Gastroesophageal sphincter (tissue), 4 donors: ENCODE measurements at regions not wholly inside any gene's neighbourhood (a gene's known extent, or its start where the extent isn't known, plus 50 kb on each side); places are given as distances from the start of the nearest gene placed in this dataset.
"Not testable (repeated sequence)": the region's sequence is repeated elsewhere in the genome, so short reads cannot be mapped to it uniquely, and the experiment has no call there.

Experiments
- ATAC-seq: fragments of 150-250 bp; one replicate; pipeline ENCODE4 v1.9.1; 2016; ENCODE audit warnings: mild to moderate bottlenecking, moderate library complexity
- H3K27ac ChIP-seq, 4 donors: fragments of 200-600 bp; sonication (generic) in 3 of 4; 1 replicate in 3 of 4; 2 replicates in 1 of 4; pipeline ENCODE4 v1.5.1; 2016 to 2019
- H3K27me3 ChIP-seq: fragments of 200-600 bp; sonication (generic); one replicate; pipeline ENCODE4 v1.5.1; 2019
- H3K36me3 ChIP-seq, 2 donors: fragments of 200-600 bp; sonication (generic); one replicate each; pipeline ENCODE4 v1.5.1; 2019; ENCODE audit warnings: control low read depth in 1 of 2
- H3K4me1 ChIP-seq, 3 donors: fragments of 200-600 bp; sonication (generic); 1 replicate in 2 of 3; 2 replicates in 1 of 3; pipeline ENCODE4 v1.5.1; 2016 to 2019; ENCODE audit warnings: control low read depth in 2 of 3
- H3K4me3 ChIP-seq, 2 donors: fragments of 200-600 bp; sonication (generic); one replicate each; pipeline ENCODE4 v1.5.1; 2019; ENCODE audit warnings: mild to moderate bottlenecking in 1 of 2, moderate library complexity in 1 of 2
- H3K9me3 ChIP-seq, 3 donors: fragments of 200-600 bp; sonication (generic); one replicate each; pipeline ENCODE4 v1.5.1; 2017 to 2019; ENCODE audit warnings: control low read depth in 2 of 3
- EP300 ChIP-seq: sonication (generic); formaldehyde crosslinking; IDR thresholded peaks from one replicate; pipeline ENCODE4 v1.6.1; 2017; ENCODE audit warnings: antibody characterized with exemption, mild to moderate bottlenecking
- POLR2A ChIP-seq, 2 donors: fragments of 450-650 bp; IDR thresholded peaks; one replicate each; pipeline ENCODE4 v1.6.1; 2017; ENCODE audit warnings: antibody characterized with exemption in 2 of 2, mild to moderate bottlenecking in 2 of 2, moderate library complexity in 1 of 2
- POLR2AphosphoS5 ChIP-seq: sonication (generic); formaldehyde crosslinking; IDR thresholded peaks from one replicate; pipeline ENCODE4 v1.6.1; 2017; ENCODE audit warnings: antibody characterized with exemption
- whole genome bisulfite sequencing, 2 donors: methylation state at CpG; one replicate each; pipeline ENCODE4 v1.1.5; 2018; ENCODE audit warnings: low coverage in 1 of 2; 5-methylcytosine and 5-hydroxymethylcytosine counted together
- TF ChIP-seq, protein P1 (sequence below), 4 experiments: fragments of 200-600 bp in 2 of 4; fragments of 450-650 bp in 2 of 4; sonication (generic) in 1 of 4; IDR thresholded peaks; one replicate each; pipeline ENCODE4 v1.5.1; 2017 to 2019; ENCODE audit warnings: antibody characterized with exemption in 4 of 4, mild to moderate bottlenecking in 2 of 4, moderate library complexity in 2 of 4

DNA sequence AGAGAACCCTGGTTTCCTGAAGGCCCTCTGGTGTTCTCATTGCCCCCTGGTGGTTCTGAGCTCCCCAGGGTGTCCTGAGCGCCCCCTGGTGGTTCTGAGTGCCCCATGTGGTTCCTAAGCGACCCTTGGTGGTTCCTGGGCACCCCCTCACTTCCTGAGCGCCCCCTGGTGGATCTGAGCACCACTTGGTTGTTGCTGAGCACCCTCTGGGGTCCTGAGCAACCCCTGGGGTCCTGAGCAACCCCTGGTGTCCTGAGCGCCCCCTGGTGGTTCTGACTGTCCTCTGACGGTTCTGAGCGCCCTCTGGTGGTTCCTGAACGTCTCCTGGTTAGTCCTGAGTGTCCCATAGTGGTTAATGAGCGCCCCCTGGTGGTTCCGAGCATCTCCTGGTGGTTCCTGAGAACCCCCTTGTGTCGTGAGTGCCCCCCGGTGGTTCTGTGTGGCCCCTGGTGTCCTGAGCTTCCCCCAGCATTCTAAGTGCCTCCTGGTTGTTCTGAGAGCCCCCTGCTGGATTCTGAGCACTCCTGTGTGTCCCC is 568.3 kb downstream of the TMEM121 start:
- H3K27me3 ChIP-seq, result no peaks in the 10 kb centered on the region
- H3K4me3 ChIP-seq, result no peak overlapping the region
- no CpG with 5 or more reads among the region's 11 CpGs for WGBS, 2 donors
- no peak for ATAC-seq
- no peak overlapping the region for H3K27ac ChIP-seq
- no peaks in the 10 kb centered on the region for H3K4me1 ChIP-seq
- H3K36me3 ChIP-seq, result no peaks in the 10 kb centered on the region
- no peaks in the 10 kb centered on the region for H3K9me3 ChIP-seq
- TF ChIP-seq, protein P1, sequence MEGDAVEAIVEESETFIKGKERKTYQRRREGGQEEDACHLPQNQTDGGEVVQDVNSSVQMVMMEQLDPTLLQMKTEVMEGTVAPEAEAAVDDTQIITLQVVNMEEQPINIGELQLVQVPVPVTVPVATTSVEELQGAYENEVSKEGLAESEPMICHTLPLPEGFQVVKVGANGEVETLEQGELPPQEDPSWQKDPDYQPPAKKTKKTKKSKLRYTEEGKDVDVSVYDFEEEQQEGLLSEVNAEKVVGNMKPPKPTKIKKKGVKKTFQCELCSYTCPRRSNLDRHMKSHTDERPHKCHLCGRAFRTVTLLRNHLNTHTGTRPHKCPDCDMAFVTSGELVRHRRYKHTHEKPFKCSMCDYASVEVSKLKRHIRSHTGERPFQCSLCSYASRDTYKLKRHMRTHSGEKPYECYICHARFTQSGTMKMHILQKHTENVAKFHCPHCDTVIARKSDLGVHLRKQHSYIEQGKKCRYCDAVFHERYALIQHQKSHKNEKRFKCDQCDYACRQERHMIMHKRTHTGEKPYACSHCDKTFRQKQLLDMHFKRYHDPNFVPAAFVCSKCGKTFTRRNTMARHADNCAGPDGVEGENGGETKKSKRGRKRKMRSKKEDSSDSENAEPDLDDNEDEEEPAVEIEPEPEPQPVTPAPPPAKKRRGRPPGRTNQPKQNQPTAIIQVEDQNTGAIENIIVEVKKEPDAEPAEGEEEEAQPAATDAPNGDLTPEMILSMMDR (IDR thresholded peaks at IDR 0.05), result no peak
- TF ChIP-seq POLR2AphosphoS5 (no peak), EP300 (no peak), POLR2A (IDR thresholded peaks at IDR 0.05) (no peak)

DNA sequence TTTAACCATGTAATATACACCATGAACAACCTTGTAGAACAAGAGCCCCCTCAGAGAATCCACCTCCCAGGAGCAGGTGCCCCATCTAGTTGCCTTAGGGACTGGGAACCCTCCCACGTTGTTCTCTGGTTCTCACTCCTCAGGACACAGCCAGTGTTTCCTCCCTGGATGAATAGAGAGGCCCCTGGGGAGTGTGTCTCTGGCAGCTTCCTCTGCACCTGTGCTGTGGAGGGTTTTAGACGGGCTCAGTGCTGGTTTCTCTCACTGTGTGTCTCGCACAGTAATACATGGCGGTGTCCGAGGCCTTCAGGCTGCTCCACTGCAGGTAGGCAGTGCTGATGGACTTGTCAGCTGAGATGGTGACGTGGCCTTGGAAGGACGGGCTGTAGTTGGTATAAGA is 581.3 kb downstream of the TMEM121 start:
- Histone ChIP-seq H3K4me1 (no peaks in the 10 kb centered on the region), H3K4me3 (no peak overlapping the region), H3K27ac (no peak overlapping the region), H3K9me3 (no peaks in the 10 kb centered on the region), H3K36me3 (no peaks in the 10 kb centered on the region), H3K27me3 (no peaks in the 10 kb centered on the region)
- TF ChIP-seq POLR2A (IDR thresholded peaks at IDR 0.05) (no peak), EP300 (no peak), POLR2AphosphoS5 (no peak)
- TF ChIP-seq, protein P1 (IDR thresholded peaks at IDR 0.05), result no peak
- ATAC-seq, result no peak
- 33% methylated on average over 1 of the region's 7 CpGs; no CpG with 5 or more reads in 1 of the 2 donors for WGBS, 2 donors

GRCh38 chr14:106109337-106109736 is 583.0 kb downstream of the TMEM121 start:
- Histone ChIP-seq H3K9me3 (no peaks in the 10 kb centered on the region), H3K4me1 (no peaks in the 10 kb centered on the region), H3K27me3 (no peaks in the 10 kb centered on the region), H3K36me3 (no peaks in the 10 kb centered on the region), H3K27ac (no peak overlapping the region), H3K4me3 (no peak overlapping the region)
- ATAC-seq, result no peak
- WGBS, 2 donors, result no CpG with 5 or more reads among the region's 1 CpG
- TF ChIP-seq, protein P1 (IDR thresholded peaks at IDR 0.05), result no peak
- TF ChIP-seq POLR2A (IDR thresholded peaks at IDR 0.05), result no peak
- TF ChIP-seq EP300, result no peak
- no peak for TF ChIP-seq POLR2AphosphoS5

DNA sequence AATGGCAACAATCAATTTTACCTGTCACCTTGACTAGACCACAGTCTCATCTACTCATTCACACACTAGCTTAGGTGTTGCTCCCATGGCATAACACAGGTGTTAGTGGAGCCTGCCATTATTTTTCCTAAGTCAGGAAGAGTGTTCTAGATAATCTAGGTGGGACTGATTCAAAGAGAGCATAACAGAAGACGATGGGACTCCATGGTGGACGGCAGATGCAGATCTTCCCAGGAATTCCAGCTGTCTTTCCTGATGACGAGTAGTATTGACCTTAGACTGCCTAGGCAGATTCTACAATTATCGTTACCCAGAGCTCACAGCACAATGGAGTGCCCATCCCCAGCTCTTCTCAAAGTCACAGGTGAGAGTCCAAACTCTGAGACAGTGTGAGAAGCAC is 589.0 kb downstream of the TMEM121 start:
- no peak for ATAC-seq
- 44 to 52% methylated on average over 3 to 4 of the region's 4 CpGs for WGBS, 2 donors
- H3K36me3 ChIP-seq, result no peaks in the 10 kb centered on the region

DNA sequence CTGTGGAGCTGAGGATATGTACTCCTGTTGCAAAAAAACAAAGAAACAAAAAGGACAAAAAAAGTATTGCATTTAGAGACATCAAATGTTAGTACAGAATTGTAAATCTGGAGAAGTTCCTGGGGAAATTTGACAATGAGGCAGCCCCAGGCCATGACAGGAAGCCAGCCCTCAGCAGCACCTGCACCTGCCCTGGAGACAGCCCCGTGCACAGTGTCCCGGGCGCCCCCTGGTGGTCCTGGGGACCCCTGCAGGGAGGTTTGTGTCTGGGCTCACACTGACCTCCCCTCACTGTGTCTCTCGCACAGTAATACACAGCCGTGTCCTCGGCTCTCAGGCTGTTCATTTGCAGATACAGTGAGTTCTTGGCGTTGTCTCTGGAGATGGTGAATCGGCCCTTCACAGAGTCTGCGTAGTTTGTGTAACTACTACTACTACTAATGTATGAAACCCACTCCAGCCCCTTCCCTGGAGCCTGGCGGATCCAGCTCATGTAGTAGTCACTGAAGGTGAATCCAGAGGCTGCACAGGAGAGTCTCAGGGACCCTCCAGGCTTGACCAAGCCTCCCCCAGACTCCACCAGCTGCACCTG is 590.1 kb downstream of the TMEM121 start:
- 53% methylated on average over 4 of the region's 10 CpGs; no CpG with 5 or more reads in 1 of the 2 donors for WGBS, 2 donors

More for the DNA sequence above, 589.0 kb downstream of the TMEM121 start:
- Histone ChIP-seq H3K9me3 (no peaks in the 10 kb centered on the region), H3K4me1 (no peaks in the 10 kb centered on the region), H3K27me3 (peaks cover 25% of the 10 kb centered on the region), H3K27ac (no peak overlapping the region), H3K4me3 (no peak overlapping the region)
- TF ChIP-seq, protein P1 (IDR thresholded peaks at IDR 0.05), result no peak
- TF ChIP-seq POLR2A (IDR thresholded peaks at IDR 0.05), result no peak
- TF ChIP-seq POLR2AphosphoS5, result no peak
- no peak for TF ChIP-seq EP300

More for the DNA sequence above, 590.1 kb downstream of the TMEM121 start:
- not testable (repeated sequence) for H3K4me3 ChIP-seq, H3K4me1 ChIP-seq, H3K27ac ChIP-seq, H3K36me3 ChIP-seq, ATAC-seq, H3K9me3 ChIP-seq
- H3K27me3 ChIP-seq, result peaks cover 33% of the 10 kb centered on the region
